ENCODE measurements at regions not wholly inside any gene's neighbourhood (a gene's known extent, or its start where the extent isn't known, plus 50 kb on each side); places are given as distances from the start of the nearest gene placed in this dataset.

- H3K4me3 ChIP-seq = no peak overlapping the region
- H3K27me3 ChIP-seq = no peaks in the 10 kb centered on the region
- no peaks in the 10 kb centered on the region for H3K9me3 ChIP-seq
- H3K27ac ChIP-seq = no peak overlapping the region
- no peak overlapping the region for H3K9ac ChIP-seq
- no peaks in the 10 kb centered on the region for H4K20me1 ChIP-seq
- H3K4me2 ChIP-seq = no peak overlapping the region
- no peak for TF ChIP-seq Cebpa-rat (IDR thresholded peaks at IDR 0.05)
- H3K36me3 ChIP-seq = no peaks in the 10 kb centered on the region
- H3K4me1 ChIP-seq = no peaks in the 10 kb centered on the region
These were observed 545.9 kb upstream of the CELF2 start for GRCh38 chr10:10471758-10472157.

- TF ChIP-seq Cebpa-rat (IDR thresholded peaks at IDR 0.05) = no peak
- no peaks in the 10 kb centered on the region for H3K36me3 ChIP-seq
These were observed 541.9 kb upstream of the CELF2 start for GRCh38 chr10:10475812-10476211.

GRCh38 chr10:10477844-10478243 lies 539.8 kb upstream of the CELF2 start:
- TF ChIP-seq Cebpa-rat (IDR thresholded peaks at IDR 0.05) = no peak
- Histone ChIP-seq H3K9me3 (no peaks in the 10 kb centered on the region), H3K36me3 (no peaks in the 10 kb centered on the region)

More at GRCh38 chr10:10475812-10476211, 541.9 kb upstream of the CELF2 start:
- Histone ChIP-seq H3K4me1 (no peaks in the 10 kb centered on the region), H4K20me1 (no peaks in the 10 kb centered on the region), H3K27ac (no peak overlapping the region), H3K4me3 (no peak overlapping the region), H3K27me3 (no peaks in the 10 kb centered on the region), H3K9me3 (no peaks in the 10 kb centered on the region), H3K9ac (no peak overlapping the region), H3K4me2 (no peak overlapping the region)

GRCh38 chr10:10479465-10479864 lies 538.2 kb upstream of the CELF2 start:
- no peaks in the 10 kb centered on the region for H3K27me3 ChIP-seq
- no peaks in the 10 kb centered on the region for H3K4me1 ChIP-seq
- no peaks in the 10 kb centered on the region for H3K9me3 ChIP-seq
- no peak overlapping the region for H3K27ac ChIP-seq
- no peak overlapping the region for H3K9ac ChIP-seq
- H3K36me3 ChIP-seq = no peaks in the 10 kb centered on the region
- no peaks in the 10 kb centered on the region for H4K20me1 ChIP-seq
- no peak overlapping the region for H3K4me2 ChIP-seq
- no peak overlapping the region for H3K4me3 ChIP-seq
- TF ChIP-seq Cebpa-rat (IDR thresholded peaks at IDR 0.05) = no peak

More at GRCh38 chr10:10477844-10478243, 539.8 kb upstream of the CELF2 start:
- no peak overlapping the region for H3K4me2 ChIP-seq
- H3K27ac ChIP-seq = no peak overlapping the region
- no peak overlapping the region for H3K9ac ChIP-seq
- H3K4me3 ChIP-seq = no peak overlapping the region
- no peaks in the 10 kb centered on the region for H3K4me1 ChIP-seq
- H4K20me1 ChIP-seq = no peaks in the 10 kb centered on the region
- H3K27me3 ChIP-seq = no peaks in the 10 kb centered on the region

GRCh38 chr10:10482613-10483012 lies 535.1 kb upstream of the CELF2 start:
- no peak for TF ChIP-seq Cebpa-rat (IDR thresholded peaks at IDR 0.05)
- H3K27me3 ChIP-seq = no peaks in the 10 kb centered on the region
- no peaks in the 10 kb centered on the region for H3K36me3 ChIP-seq
- H3K9ac ChIP-seq = no peak overlapping the region
- no peaks in the 10 kb centered on the region for H3K4me1 ChIP-seq
- no peaks in the 10 kb centered on the region for H3K9me3 ChIP-seq
- H4K20me1 ChIP-seq = no peaks in the 10 kb centered on the region
- H3K4me3 ChIP-seq = no peak overlapping the region
- H3K4me2 ChIP-seq = no peak overlapping the region
- H3K27ac ChIP-seq = no peak overlapping the region

GRCh38 chr10:10489076-10489475 lies 528.6 kb upstream of the CELF2 start:
- Histone ChIP-seq H3K9me3 (no peaks in the 10 kb centered on the region), H3K4me2 (no peak overlapping the region), H3K4me3 (no peak overlapping the region), H3K4me1 (no peaks in the 10 kb centered on the region), H3K36me3 (no peaks in the 10 kb centered on the region), H3K27ac (no peak overlapping the region), H4K20me1 (no peaks in the 10 kb centered on the region), H3K9ac (no peak overlapping the region), H3K27me3 (no peaks in the 10 kb centered on the region)
- TF ChIP-seq Cebpa-rat (IDR thresholded peaks at IDR 0.05) = no peak

- no peak for TF ChIP-seq Cebpa-rat (IDR thresholded peaks at IDR 0.05)
- H3K27ac ChIP-seq = no peak overlapping the region
- H3K9ac ChIP-seq = no peak overlapping the region
- no peaks in the 10 kb centered on the region for H3K36me3 ChIP-seq
- no peaks in the 10 kb centered on the region for H3K27me3 ChIP-seq
- no peaks in the 10 kb centered on the region for H3K4me1 ChIP-seq
- H3K4me2 ChIP-seq = no peak overlapping the region
- H4K20me1 ChIP-seq = no peaks in the 10 kb centered on the region
- no peaks in the 10 kb centered on the region for H3K9me3 ChIP-seq
- H3K4me3 ChIP-seq = no peak overlapping the region
These were observed 527.7 kb upstream of the CELF2 start for GRCh38 chr10:10489805-10490571.

GRCh38 chr10:10490581-10490980 lies 527.1 kb upstream of the CELF2 start:
- H3K9ac ChIP-seq = no peak overlapping the region
- no peaks in the 10 kb centered on the region for H3K9me3 ChIP-seq
- no peaks in the 10 kb centered on the region for H3K4me1 ChIP-seq
- no peaks in the 10 kb centered on the region for H4K20me1 ChIP-seq
- H3K36me3 ChIP-seq = no peaks in the 10 kb centered on the region
- H3K27ac ChIP-seq = no peak overlapping the region
- TF ChIP-seq Cebpa-rat (IDR thresholded peaks at IDR 0.05) = no peak
- no peak overlapping the region for H3K4me3 ChIP-seq
- no peak overlapping the region for H3K4me2 ChIP-seq
- H3K27me3 ChIP-seq = no peaks in the 10 kb centered on the region

- Histone ChIP-seq H3K27ac (no peak overlapping the region), H3K4me1 (no peaks in the 10 kb centered on the region), H3K27me3 (no peaks in the 10 kb centered on the region), H3K9ac (no peak overlapping the region), H3K4me2 (no peak overlapping the region), H4K20me1 (no peaks in the 10 kb centered on the region), H3K9me3 (no peaks in the 10 kb centered on the region), H3K36me3 (no peaks in the 10 kb centered on the region), H3K4me3 (no peak overlapping the region)
- TF ChIP-seq Cebpa-rat (IDR thresholded peaks at IDR 0.05) = no peak
These were observed 525.3 kb upstream of the CELF2 start for GRCh38 chr10:10492420-10492819.

GRCh38 chr10:10493833-10494232 lies 523.8 kb upstream of the CELF2 start:
- no peaks in the 10 kb centered on the region for H3K4me1 ChIP-seq
- H3K9ac ChIP-seq = no peak overlapping the region
- no peak overlapping the region for H3K27ac ChIP-seq
- TF ChIP-seq Cebpa-rat (IDR thresholded peaks at IDR 0.05) = no peak
- H3K27me3 ChIP-seq = no peaks in the 10 kb centered on the region
- no peaks in the 10 kb centered on the region for H3K9me3 ChIP-seq
- H3K36me3 ChIP-seq = no peaks in the 10 kb centered on the region
- no peak overlapping the region for H3K4me2 ChIP-seq
- H3K4me3 ChIP-seq = no peak overlapping the region
- H4K20me1 ChIP-seq = no peaks in the 10 kb centered on the region

- Histone ChIP-seq H3K4me1 (no peaks in the 10 kb centered on the region), H3K9ac (no peak overlapping the region), H3K36me3 (no peaks in the 10 kb centered on the region), H3K4me3 (no peak overlapping the region), H3K9me3 (no peaks in the 10 kb centered on the region), H4K20me1 (no peaks in the 10 kb centered on the region), H3K27ac (no peak overlapping the region), H3K27me3 (no peaks in the 10 kb centered on the region), H3K4me2 (no peak overlapping the region)
- no peak for TF ChIP-seq Cebpa-rat (IDR thresholded peaks at IDR 0.05)
These were observed 520.4 kb upstream of the CELF2 start for GRCh38 chr10:10497245-10497644.

Measured in BLaER1 (cell line).